ENCODE measurements at regions not wholly inside any gene's neighbourhood (a gene's known extent, or its start where the extent isn't known, plus 50 kb on each side); places are given as distances from the start of the nearest gene placed in this dataset.

DNA sequence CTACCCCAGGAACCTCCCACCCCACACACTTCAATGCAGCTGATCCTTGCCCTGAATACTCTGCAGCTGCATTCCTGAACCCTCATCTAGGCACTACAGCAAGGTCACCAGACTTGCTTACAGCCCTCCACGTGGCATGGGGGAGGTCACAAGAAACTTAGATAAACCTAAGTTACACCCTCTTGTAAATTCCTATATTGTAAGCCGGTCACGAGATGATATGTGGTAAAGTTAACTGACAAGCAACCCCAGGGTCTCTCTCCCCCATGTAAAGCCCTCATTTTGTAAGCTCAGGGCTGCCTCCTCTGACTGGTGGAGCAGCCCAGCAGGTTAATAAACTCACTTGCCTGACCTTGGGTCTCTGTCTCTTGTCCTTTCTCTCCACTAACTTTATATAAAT lies 570.7 kb downstream of the PCDH7 start:
- Mint-ChIP-seq H3K9me3 (ENCODE audit: unreplicated experiment) (peaks cover 12% of the 10 kb centered on the region), H3K36me3 (ENCODE audit: unreplicated experiment) (no peaks in the 10 kb centered on the region), H3K27me3 (ENCODE audit: unreplicated experiment) (no peaks in the 10 kb centered on the region), H3K4me3 (ENCODE audit: unreplicated experiment) (no peak overlapping the region), H3K4me1 (ENCODE audit: unreplicated experiment) (no peaks in the 10 kb centered on the region), H3K27ac (ENCODE audit: unreplicated experiment) (no peak overlapping the region)
- no peak for DNase-seq (ENCODE audit: extremely low spot score, unreplicated experiment)
- TF ChIP-seq, protein P1, sequence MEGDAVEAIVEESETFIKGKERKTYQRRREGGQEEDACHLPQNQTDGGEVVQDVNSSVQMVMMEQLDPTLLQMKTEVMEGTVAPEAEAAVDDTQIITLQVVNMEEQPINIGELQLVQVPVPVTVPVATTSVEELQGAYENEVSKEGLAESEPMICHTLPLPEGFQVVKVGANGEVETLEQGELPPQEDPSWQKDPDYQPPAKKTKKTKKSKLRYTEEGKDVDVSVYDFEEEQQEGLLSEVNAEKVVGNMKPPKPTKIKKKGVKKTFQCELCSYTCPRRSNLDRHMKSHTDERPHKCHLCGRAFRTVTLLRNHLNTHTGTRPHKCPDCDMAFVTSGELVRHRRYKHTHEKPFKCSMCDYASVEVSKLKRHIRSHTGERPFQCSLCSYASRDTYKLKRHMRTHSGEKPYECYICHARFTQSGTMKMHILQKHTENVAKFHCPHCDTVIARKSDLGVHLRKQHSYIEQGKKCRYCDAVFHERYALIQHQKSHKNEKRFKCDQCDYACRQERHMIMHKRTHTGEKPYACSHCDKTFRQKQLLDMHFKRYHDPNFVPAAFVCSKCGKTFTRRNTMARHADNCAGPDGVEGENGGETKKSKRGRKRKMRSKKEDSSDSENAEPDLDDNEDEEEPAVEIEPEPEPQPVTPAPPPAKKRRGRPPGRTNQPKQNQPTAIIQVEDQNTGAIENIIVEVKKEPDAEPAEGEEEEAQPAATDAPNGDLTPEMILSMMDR (IDR thresholded peaks at IDR 0.05): no peak

DNA sequence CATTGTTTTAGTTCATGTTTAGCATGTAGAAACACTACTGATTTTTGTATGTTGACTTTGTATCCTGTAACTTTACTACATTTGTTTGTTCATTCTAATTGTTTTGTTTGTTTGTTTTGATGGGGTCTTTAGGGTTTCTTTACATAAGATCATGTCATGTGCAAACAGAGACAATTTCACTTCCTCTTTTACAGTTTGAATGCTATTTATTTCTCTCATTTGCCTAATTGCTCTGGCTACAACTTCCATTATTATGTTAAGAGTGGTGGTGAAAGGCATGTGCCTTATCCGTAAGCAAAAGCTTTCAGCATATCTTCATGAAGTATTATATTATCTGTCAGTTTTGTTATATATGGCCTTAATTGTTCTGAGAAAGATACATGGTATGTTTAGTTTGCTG lies 571.1 kb downstream of the PCDH7 start:
- Mint-ChIP-seq H3K4me1 (ENCODE audit: unreplicated experiment) (no peaks in the 10 kb centered on the region), H3K27me3 (ENCODE audit: unreplicated experiment) (no peaks in the 10 kb centered on the region), H3K9me3 (ENCODE audit: unreplicated experiment) (peaks cover 12% of the 10 kb centered on the region), H3K27ac (ENCODE audit: unreplicated experiment) (no peak overlapping the region), H3K4me3 (ENCODE audit: unreplicated experiment) (no peak overlapping the region), H3K36me3 (ENCODE audit: unreplicated experiment) (no peaks in the 10 kb centered on the region)
- TF ChIP-seq, protein P1 (IDR thresholded peaks at IDR 0.05): no peak
- no peak for DNase-seq (ENCODE audit: extremely low spot score, unreplicated experiment)

DNA sequence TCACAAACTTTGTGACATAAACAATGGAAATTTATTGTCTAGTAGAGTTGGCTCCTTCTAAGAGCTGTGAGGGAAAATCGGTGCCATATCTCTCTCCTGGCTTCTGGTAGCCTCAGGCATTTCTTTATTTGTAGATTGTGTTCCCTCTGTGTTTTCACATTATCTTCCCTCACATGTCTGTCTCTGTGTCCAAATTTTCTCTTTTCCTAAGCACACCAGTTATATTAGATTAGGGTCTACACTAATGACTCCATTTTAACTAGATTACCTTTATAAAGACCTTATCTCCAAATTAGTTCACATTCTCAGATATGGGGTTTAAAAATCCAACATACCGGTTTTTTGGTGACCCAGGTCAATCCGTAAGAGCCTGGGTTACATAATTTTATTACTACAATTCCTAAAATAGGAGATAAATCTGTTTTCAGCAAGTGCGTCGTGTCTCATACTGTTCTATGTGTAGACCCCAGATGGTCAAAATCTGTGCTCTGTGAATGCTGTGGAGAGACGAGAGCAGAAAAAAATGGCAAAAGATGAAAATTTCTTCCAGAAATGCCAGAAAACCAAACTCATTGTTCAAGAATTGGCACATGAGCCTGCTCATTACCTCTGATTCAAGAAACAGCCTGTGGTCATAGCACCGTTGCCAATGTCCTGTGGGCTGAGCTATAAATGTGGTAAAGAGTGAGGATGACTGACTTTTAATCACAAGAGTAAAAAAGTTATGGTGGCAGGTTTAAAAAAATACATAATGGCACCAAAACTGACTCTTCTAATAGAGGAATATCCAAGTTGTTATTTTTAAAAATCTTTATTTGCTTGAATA lies 574.7 kb downstream of the PCDH7 start:
- H3K4me1 Mint-ChIP-seq (ENCODE audit: unreplicated experiment): peaks cover 2% of the 10 kb centered on the region
- TF ChIP-seq, protein P1 (IDR thresholded peaks at IDR 0.05): no peak
- DNase-seq (ENCODE audit: extremely low spot score, unreplicated experiment): no peak
- no peak overlapping the region for H3K4me3 Mint-ChIP-seq (ENCODE audit: unreplicated experiment)
- H3K27me3 Mint-ChIP-seq (ENCODE audit: unreplicated experiment): no peaks in the 10 kb centered on the region
- no peaks in the 10 kb centered on the region for H3K36me3 Mint-ChIP-seq (ENCODE audit: unreplicated experiment)
- peaks cover 9% of the 10 kb centered on the region for H3K9me3 Mint-ChIP-seq (ENCODE audit: unreplicated experiment)
- no peak overlapping the region for H3K27ac Mint-ChIP-seq (ENCODE audit: unreplicated experiment)

DNA sequence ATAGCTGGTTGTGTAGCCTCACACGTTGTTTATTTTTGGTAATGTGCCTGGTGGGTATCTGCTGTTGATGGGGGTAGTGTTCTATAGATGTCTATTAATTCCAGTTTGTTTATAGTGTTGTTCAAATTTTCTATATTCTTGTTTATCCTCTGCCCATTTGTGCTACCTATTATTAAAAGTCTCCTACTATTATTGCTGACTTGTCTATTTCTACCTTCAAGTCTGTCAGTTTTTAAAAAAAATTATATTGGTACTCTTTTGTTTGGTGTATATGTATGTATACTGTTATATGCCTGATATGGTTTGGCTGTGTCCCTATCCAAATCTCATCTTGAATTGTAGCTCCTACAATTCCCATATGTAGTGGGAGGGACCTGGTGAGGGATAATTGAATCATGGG lies 578.6 kb downstream of the PCDH7 start:
- Mint-ChIP-seq H3K9me3 (ENCODE audit: unreplicated experiment) (no peaks in the 10 kb centered on the region), H3K27me3 (ENCODE audit: unreplicated experiment) (no peaks in the 10 kb centered on the region), H3K4me1 (ENCODE audit: unreplicated experiment) (peaks cover 2% of the 10 kb centered on the region), H3K27ac (ENCODE audit: unreplicated experiment) (no peak overlapping the region), H3K4me3 (ENCODE audit: unreplicated experiment) (no peak overlapping the region), H3K36me3 (ENCODE audit: unreplicated experiment) (peaks cover 2% of the 10 kb centered on the region)
- TF ChIP-seq, protein P1 (IDR thresholded peaks at IDR 0.05): no peak
- DNase-seq (ENCODE audit: extremely low spot score, unreplicated experiment): no peak

DNA sequence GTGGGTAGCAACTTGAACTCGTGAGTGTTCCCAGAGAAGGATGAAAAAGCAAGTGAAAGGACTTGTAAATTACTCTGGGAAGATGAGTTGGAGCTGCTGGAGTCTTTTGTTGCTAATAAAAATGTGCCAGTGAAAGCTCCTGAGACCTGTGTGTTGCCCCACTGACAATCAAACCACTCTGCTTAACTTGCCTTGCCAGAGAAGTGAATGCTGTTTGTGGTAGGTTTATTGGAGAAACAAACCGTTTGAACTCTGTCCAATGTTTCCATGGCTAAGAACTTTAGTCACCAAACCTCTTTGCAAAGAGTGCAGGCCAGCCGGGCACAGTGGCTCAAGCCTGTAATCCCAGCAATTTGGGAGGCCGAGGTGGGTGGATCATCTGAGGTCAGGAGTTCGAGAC lies 586.9 kb downstream of the PCDH7 start:
- Mint-ChIP-seq H3K36me3 (ENCODE audit: unreplicated experiment) (no peaks in the 10 kb centered on the region), H3K4me3 (ENCODE audit: unreplicated experiment) (no peak overlapping the region), H3K9me3 (ENCODE audit: unreplicated experiment) (no peaks in the 10 kb centered on the region), H3K27ac (ENCODE audit: unreplicated experiment) (no peak overlapping the region), H3K27me3 (ENCODE audit: unreplicated experiment) (no peaks in the 10 kb centered on the region), H3K4me1 (ENCODE audit: unreplicated experiment) (no peaks in the 10 kb centered on the region)
- TF ChIP-seq, protein P1 (IDR thresholded peaks at IDR 0.05): no peak
- no peak for DNase-seq (ENCODE audit: extremely low spot score, unreplicated experiment)
